Endothelial cell of umbilical vein (primary cell): ENCODE measurements at regions not wholly inside any gene's neighbourhood (a gene's known extent, or its start where the extent isn't known, plus 50 kb on each side); places are given as distances from the start of the nearest gene placed in this dataset.

Experiments used
- BruUV-seq: library from RNA; stranded (reverse); fragments of 400-500 nt; replicated peaks from 2 replicates; lab custom pipeline; 2021; lab: Mats Ljungman, UMichigan
- CTCF ChIA-PET: fragments of 300-600, 350-600 bp; sonication (Branson Sonifier 250); formaldehyde crosslinking; loops from one replicate; lab custom pipeline; 2021; ENCODE audit warnings: antibody characterized with exemption, inconsistent platforms; lab: Charles Lee
- POLR2A ChIA-PET: fragments of 300-600, 350-600 bp; sonication (Branson Sonifier 250); formaldehyde crosslinking; loops from one replicate; lab custom pipeline; 2021; ENCODE audit warnings: antibody characterized with exemption, inconsistent platforms; lab: Charles Lee
- DNase-seq: peaks from one replicate; pipeline ENCODE4 v3.0.0-alpha.2; 2011; ENCODE audit warnings: low read depth, low spot score
- FAIRE-seq: peaks from 2 replicates; lab custom pipeline; 2011; peaks lifted over from hg19 to GRCh38; lab: Jason Lieb, UNC
- H2AFZ ChIP-seq: 2 replicates; pipeline ENCODE4 v1.6.0; 2012; ENCODE audit warnings: low read depth, low read length, control low read depth, inconsistent platforms
- H3K27ac ChIP-seq: 2 replicates; pipeline ENCODE4 v1.5.1; 2011; ENCODE audit warnings: low read depth, mild to moderate bottlenecking, control low read depth, low read length, moderate library complexity; ENCODE audit not compliant: insufficient read depth
- H3K27me3 ChIP-seq, 2 experiments: 2 replicates each; pipeline versions ENCODE4 v1.6.0 to v1.6.1; 2011; ENCODE audit warnings: low read length in 2 of 2, mixed read lengths in 1 of 2; ENCODE audit not compliant: control insufficient read depth in 2 of 2, insufficient read depth in 2 of 2
- H3K36me3 ChIP-seq, 2 experiments: 2 replicates in 1 of 2; 3 replicates in 1 of 2; pipeline ENCODE4 v1.5.1; 2011; ENCODE audit warnings: low read length in 2 of 2, mild to moderate bottlenecking in 1 of 2, moderate library complexity in 1 of 2; ENCODE audit not compliant: control insufficient read depth in 2 of 2, insufficient read depth in 2 of 2; ENCODE audit errors: extremely low read depth in 1 of 2
- H3K4me1 ChIP-seq: 3 replicates; pipeline ENCODE4 v1.5.1; 2011; ENCODE audit warnings: mild to moderate bottlenecking, low read length; ENCODE audit not compliant: control insufficient read depth, insufficient read depth; ENCODE audit errors: extremely low read depth
- H3K4me2 ChIP-seq: 2 replicates; pipeline ENCODE4 v1.6.1; 2011; ENCODE audit warnings: low read length, control low read depth, mixed read lengths; ENCODE audit not compliant: insufficient read depth
- H3K4me3 ChIP-seq, 3 experiments: fragments of 200-600 bp in 1 of 3; sonication (generic), shearing (Covaris generic) in 1 of 3; replicated peaks in 1 of 3; 2 replicates each; pipeline ENCODE4 v1.5.1; 2011 to 2016; ENCODE audit warnings: control low read depth in 3 of 3, low read length in 3 of 3, mild to moderate bottlenecking in 2 of 3, inconsistent platforms in 1 of 3, low read depth in 1 of 3, moderate library complexity in 1 of 3; ENCODE audit not compliant: insufficient read depth in 1 of 3
- H3K79me2 ChIP-seq: 2 replicates; pipeline ENCODE4 v1.6.0; 2012; ENCODE audit warnings: low read length, inconsistent platforms; ENCODE audit not compliant: control insufficient read depth, insufficient read depth
- H3K9ac ChIP-seq: replicated peaks from 2 replicates; pipeline ENCODE3; 2011; ENCODE audit warnings: low read length, control low read depth; ENCODE audit not compliant: insufficient read depth; ENCODE audit errors: extremely low read depth
- H3K9me1 ChIP-seq: replicated peaks from 3 replicates; pipeline ENCODE4 v1.6.0; 2011; ENCODE audit warnings: mild to moderate bottlenecking, low read length; ENCODE audit not compliant: control insufficient read depth, insufficient read depth; ENCODE audit errors: extremely low read depth
- H3K9me3 ChIP-seq: replicated peaks from 2 replicates; pipeline ENCODE4 v1.5.1; 2012; ENCODE audit warnings: low read length, inconsistent platforms; ENCODE audit not compliant: control insufficient read depth, insufficient read depth
- H4K20me1 ChIP-seq: replicated peaks from 2 replicates; pipeline ENCODE3; 2011; ENCODE audit warnings: mild to moderate bottlenecking, low read length; ENCODE audit not compliant: control insufficient read depth, insufficient read depth; ENCODE audit errors: extremely low read depth
- FOS ChIP-seq: IDR thresholded peaks from 2 replicates; pipeline ENCODE4 v1.6.1; 2011; ENCODE audit warnings: mild to moderate bottlenecking, low read length, moderate library complexity, borderline replicate concordance; ENCODE audit not compliant: insufficient read depth
- GATA2 ChIP-seq: IDR thresholded peaks from 2 replicates; pipeline ENCODE4 v1.7.0; 2011; ENCODE audit warnings: low read depth, mild to moderate bottlenecking, moderate library complexity, mixed read lengths, low read length; ENCODE audit not compliant: insufficient read length, insufficient read depth
- JUN ChIP-seq: IDR thresholded peaks from 2 replicates; pipeline ENCODE4 v1.6.1; 2011; ENCODE audit warnings: borderline replicate concordance, low read depth; ENCODE audit not compliant: insufficient read length, insufficient read depth
- POLR2A ChIP-seq: IDR thresholded peaks from 2 replicates; pipeline ENCODE4 v1.6.1; 2012; ENCODE audit warnings: low read depth, mild to moderate bottlenecking, control low read depth, low read length
- POLR2AphosphoS5 ChIP-seq: IDR thresholded peaks from 2 replicates; pipeline ENCODE4 v1.6.1; 2012; ENCODE audit warnings: low read depth, mild to moderate bottlenecking, control low read depth, low read length, moderate library complexity; ENCODE audit not compliant: insufficient read depth
- dilution Hi-C: fragments of 300-500 bp; cut with MboI; formaldehyde crosslinking; loops from one replicate; pipeline ENCODE4 v1.15.0; 2019; ENCODE audit warnings: low sequenced_read_pairs; ENCODE audit not compliant: extremely low pct_ligation_motif_present
- intact Hi-C: fragments of 100-400 bp; cut with micrococcal nuclease; formaldehyde crosslinking; loops from one replicate; pipeline ENCODE4 v1.10.0; 2022
- TF ChIP-seq, protein P1 (sequence below), 2 donors: IDR thresholded peaks; 1 replicate in 1 of 2; 2 replicates in 1 of 2; pipeline ENCODE4 v1.5.1; 2011; ENCODE audit warnings: low read length in 2 of 2, mild to moderate bottlenecking in 2 of 2, moderate library complexity in 2 of 2, control low read depth in 1 of 2, inconsistent platforms in 1 of 2, low read depth in 1 of 2; ENCODE audit not compliant: insufficient read depth in 1 of 2; ENCODE audit errors: extremely low read depth in 1 of 2

DNA sequence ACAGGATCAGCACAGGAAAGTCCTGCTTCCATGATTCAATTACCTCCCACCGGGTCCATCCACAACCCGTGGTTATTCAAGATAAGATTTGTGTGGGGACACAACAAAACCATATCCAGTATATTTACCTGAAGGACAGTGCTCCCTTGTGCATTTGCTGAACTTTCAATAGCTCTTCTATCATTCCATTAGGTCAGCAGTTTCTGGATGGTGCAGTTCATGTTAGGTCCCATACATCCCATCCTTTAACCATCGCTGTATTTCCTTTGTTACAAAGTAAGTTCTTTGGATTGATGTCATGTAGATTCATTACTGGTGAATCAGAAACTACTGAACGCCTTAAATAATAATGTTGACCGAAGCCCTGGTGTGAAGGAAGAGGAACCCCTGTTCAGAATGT lies 775.9 kb downstream of the TRIML1 start:
- H4K20me1 ChIP-seq, result no peaks in the 10 kb centered on the region
- no peak for FAIRE-seq
- no peak for DNase-seq
- no peak overlapping the region for H3K4me2 ChIP-seq
- H3K36me3 ChIP-seq, result no peaks in the 10 kb centered on the region
- no peak for TF ChIP-seq FOS
- no peak for TF ChIP-seq POLR2AphosphoS5
- TF ChIP-seq, protein P1, sequence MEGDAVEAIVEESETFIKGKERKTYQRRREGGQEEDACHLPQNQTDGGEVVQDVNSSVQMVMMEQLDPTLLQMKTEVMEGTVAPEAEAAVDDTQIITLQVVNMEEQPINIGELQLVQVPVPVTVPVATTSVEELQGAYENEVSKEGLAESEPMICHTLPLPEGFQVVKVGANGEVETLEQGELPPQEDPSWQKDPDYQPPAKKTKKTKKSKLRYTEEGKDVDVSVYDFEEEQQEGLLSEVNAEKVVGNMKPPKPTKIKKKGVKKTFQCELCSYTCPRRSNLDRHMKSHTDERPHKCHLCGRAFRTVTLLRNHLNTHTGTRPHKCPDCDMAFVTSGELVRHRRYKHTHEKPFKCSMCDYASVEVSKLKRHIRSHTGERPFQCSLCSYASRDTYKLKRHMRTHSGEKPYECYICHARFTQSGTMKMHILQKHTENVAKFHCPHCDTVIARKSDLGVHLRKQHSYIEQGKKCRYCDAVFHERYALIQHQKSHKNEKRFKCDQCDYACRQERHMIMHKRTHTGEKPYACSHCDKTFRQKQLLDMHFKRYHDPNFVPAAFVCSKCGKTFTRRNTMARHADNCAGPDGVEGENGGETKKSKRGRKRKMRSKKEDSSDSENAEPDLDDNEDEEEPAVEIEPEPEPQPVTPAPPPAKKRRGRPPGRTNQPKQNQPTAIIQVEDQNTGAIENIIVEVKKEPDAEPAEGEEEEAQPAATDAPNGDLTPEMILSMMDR (IDR thresholded peaks at IDR 0.05; ENCODE audit: extremely low read depth in 1 of 2, insufficient read depth in 1 of 2, low read depth in 1 of 2, low read length in 2 of 2), result no peak
- TF ChIP-seq POLR2A, result no peak
- no peak for TF ChIP-seq GATA2
- TF ChIP-seq JUN, result no peak
- ChIA-PET POLR2A (no interaction called here), CTCF (no interaction called here)
- no peaks in the 10 kb centered on the region for H3K9me1 ChIP-seq
- BruUV-seq, result no TSS peak
- no peak overlapping the region for H3K4me3 ChIP-seq
- no peaks in the 10 kb centered on the region for H3K79me2 ChIP-seq
- no peak overlapping the region for H2AFZ ChIP-seq
- H3K9me3 ChIP-seq, result peaks cover 2% of the 10 kb centered on the region
- no peak overlapping the region for H3K27ac ChIP-seq
- no peaks in the 10 kb centered on the region for H3K4me1 ChIP-seq
- no peaks in the 10 kb centered on the region for H3K27me3 ChIP-seq
- intact Hi-C loops, result no loop called here
- H3K9ac ChIP-seq, result no peak overlapping the region
- dilution Hi-C loops, result no loop called here

DNA sequence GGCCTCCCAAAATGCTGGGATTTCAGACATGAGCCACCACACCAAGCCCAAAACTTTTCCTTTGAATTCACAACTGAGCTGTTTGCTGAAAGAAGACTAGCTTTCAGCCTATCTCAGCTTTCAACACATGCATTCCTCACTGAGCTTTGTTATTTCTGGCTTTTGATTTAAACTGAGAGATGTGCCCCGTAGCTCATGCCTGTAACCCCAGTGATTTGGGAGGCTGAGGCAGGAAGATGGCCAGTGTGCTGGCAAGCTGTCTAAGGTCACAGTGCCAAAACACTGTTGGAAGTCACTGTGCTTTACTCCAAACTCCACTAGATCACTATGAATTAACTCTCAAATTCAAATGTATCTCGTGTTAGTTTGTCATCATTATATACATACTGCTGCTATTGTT lies 779.5 kb downstream of the TRIML1 start:
- H3K79me2 ChIP-seq, result no peaks in the 10 kb centered on the region
- no peak overlapping the region for H3K9ac ChIP-seq
- no peaks in the 10 kb centered on the region for H4K20me1 ChIP-seq
- ChIA-PET POLR2A (no interaction called here), CTCF (no interaction called here)
- intact Hi-C loops (no loop called here), dilution Hi-C loops (no loop called here)
- no peaks in the 10 kb centered on the region for H3K27me3 ChIP-seq
- H3K9me1 ChIP-seq, result no peaks in the 10 kb centered on the region
- no peak overlapping the region for H3K27ac ChIP-seq
- FAIRE-seq (no peak), DNase-seq (no peak)
- H3K9me3 ChIP-seq, result peaks cover 4% of the 10 kb centered on the region
- H3K36me3 ChIP-seq, result no peaks in the 10 kb centered on the region
- no peak overlapping the region for H3K4me3 ChIP-seq
- H2AFZ ChIP-seq, result no peak overlapping the region
- no peak overlapping the region for H3K4me2 ChIP-seq
- H3K4me1 ChIP-seq, result no peaks in the 10 kb centered on the region
- BruUV-seq, result no TSS peak
- no peak for TF ChIP-seq FOS
